B cell (primary cell): ENCODE measurements at regions not wholly inside any gene's neighbourhood (a gene's known extent, or its start where the extent isn't known, plus 50 kb on each side); places are given as distances from the start of the nearest gene placed in this dataset.

Experiments used
- EZH2 ChIP-seq: IDR thresholded peaks from 2 replicates; pipeline ENCODE4 v1.6.1; 2012; ENCODE audit warnings: borderline replicate concordance, low read depth, mild to moderate bottlenecking, moderate library complexity, low read length; ENCODE audit not compliant: insufficient read depth, poor library complexity, severe bottlenecking
- TF ChIP-seq, protein P1 (sequence below): fragments of 200-600 bp; IDR thresholded peaks from one replicate; pipeline ENCODE4 v1.8.0; 2022; ENCODE audit warnings: antibody characterized with exemption, mild to moderate bottlenecking

DNA sequence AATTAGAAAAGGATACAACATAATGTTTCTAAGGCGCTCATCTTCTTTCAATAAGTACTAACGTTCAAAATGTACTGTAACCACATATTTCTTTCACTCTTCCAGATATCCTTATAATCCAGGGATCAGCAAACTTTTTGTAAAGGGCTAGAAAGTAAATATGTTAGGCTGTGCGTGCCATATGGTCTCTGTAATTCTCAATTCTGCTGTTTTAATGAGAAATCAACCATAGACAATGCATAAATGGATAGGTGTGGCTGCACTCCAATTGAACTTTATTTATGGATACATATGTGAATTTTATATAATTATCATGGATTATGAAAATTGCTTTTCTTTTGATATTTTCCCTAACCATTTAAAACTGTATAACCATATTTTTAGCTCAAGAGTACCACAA, 459.4 kb downstream of the EPHA4 start:
- TF ChIP-seq, protein P1, sequence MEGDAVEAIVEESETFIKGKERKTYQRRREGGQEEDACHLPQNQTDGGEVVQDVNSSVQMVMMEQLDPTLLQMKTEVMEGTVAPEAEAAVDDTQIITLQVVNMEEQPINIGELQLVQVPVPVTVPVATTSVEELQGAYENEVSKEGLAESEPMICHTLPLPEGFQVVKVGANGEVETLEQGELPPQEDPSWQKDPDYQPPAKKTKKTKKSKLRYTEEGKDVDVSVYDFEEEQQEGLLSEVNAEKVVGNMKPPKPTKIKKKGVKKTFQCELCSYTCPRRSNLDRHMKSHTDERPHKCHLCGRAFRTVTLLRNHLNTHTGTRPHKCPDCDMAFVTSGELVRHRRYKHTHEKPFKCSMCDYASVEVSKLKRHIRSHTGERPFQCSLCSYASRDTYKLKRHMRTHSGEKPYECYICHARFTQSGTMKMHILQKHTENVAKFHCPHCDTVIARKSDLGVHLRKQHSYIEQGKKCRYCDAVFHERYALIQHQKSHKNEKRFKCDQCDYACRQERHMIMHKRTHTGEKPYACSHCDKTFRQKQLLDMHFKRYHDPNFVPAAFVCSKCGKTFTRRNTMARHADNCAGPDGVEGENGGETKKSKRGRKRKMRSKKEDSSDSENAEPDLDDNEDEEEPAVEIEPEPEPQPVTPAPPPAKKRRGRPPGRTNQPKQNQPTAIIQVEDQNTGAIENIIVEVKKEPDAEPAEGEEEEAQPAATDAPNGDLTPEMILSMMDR, result no peak
- TF ChIP-seq EZH2, result no peak
